ENCODE measurements at regions not wholly inside any gene's neighbourhood (a gene's known extent, or its start where the extent isn't known, plus 50 kb on each side); places are given as distances from the start of the nearest gene placed in this dataset.

DNA sequence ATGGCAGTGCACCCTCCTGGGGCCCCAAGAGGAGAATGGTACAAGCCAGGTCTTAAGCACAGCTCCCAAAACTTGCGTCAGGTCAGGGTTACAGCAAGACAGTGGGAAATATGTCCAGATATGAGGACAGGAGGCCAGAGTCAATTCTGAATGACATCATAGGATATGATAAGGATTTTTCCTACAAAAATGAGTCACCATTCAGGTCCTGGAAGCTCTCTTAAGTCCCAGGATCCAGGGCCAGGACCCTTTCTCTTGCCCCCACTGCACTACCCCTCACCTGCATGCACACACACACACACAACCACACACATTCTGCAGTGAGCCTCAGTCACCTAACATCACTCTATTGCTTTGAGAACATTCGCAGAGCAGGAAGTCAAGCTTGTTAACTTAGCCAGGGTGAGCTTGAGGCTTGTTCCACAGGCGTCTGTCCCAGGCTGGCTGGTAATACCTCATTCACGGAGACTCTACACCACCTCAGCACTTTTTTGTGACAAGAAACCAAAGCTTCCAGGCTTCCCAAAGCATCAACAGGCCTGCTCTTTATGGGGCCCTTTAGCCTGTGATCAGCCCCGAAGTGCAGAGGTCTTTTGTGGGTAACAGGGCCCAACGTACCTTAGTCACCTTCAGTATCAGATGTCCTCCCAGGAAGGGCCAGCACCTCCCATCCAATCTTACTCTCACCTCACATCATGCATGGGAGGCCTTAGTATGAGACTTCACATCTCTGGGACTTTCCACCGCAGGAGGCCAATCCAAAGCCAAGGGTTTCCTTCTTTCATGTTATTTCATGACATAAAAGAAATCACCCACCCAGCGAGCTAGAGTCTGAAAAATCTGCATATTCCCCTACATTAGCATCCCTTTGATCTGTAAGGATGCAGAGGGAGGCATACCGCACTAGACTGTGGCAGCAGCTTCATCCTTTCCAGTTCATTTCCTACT is 74.0 kb upstream of the LIPC start:
- Histone ChIP-seq H3K4me1 (ENCODE audit: control insufficient read depth in 2 of 2, insufficient read depth in 2 of 2, low read length in 2 of 2) (no peaks in the 10 kb centered on the region), H3K27ac (ENCODE audit: low read length in 2 of 2) (no peak overlapping the region), H3K4me2 (replicated peaks; ENCODE audit: low read depth, low read length, poor library complexity, severe bottlenecking) (no peak overlapping the region), H3K9ac (ENCODE audit: low read length) (no peak overlapping the region), H3K79me2 (ENCODE audit: control insufficient read depth, insufficient read depth, low read length) (no peaks in the 10 kb centered on the region), H3K4me3 (ENCODE audit: control extremely low read depth in 1 of 5, extremely low read depth in 1 of 5, insufficient read depth in 1 of 5, low read depth in 2 of 5, low read length in 4 of 5) (no peak overlapping the region), H3K9me3 (ENCODE audit: control extremely low read depth in 1 of 3, control insufficient read depth in 2 of 3, insufficient read depth in 1 of 3, low read length in 2 of 3) (no peaks in the 10 kb centered on the region), H3K27me3 (replicated peaks in 1 of 4; ENCODE audit: control extremely low read depth in 1 of 4, control insufficient read depth in 3 of 4, insufficient read depth in 4 of 4, low read length in 3 of 4) (peaks cover 0 to 5% (median 2%) of the 10 kb centered on the region in 4 experiments), H4K20me1 (ENCODE audit: control insufficient read depth, insufficient read depth, low read length, poor library complexity, severe bottlenecking) (no peaks in the 10 kb centered on the region), H3K36me3 (replicated peaks in 1 of 2; ENCODE audit: control extremely low read depth in 1 of 2, control insufficient read depth in 1 of 2, extremely low read depth in 1 of 2, insufficient read depth in 2 of 2, low read length in 1 of 2) (no peaks in the 10 kb centered on the region), H2AFZ (ENCODE audit: insufficient read depth, low read depth, low read length, poor library complexity, severe bottlenecking) (no peak overlapping the region)
- ATAC-seq (ENCODE audit: low read depth) (no peak), DNase-seq (no peak)
- Mint-ChIP-seq H3K4me1 (no peaks in the 10 kb centered on the region), H3K4me3 (no peak overlapping the region), H3K9me3 (ENCODE audit: insufficient read depth) (no peaks in the 10 kb centered on the region), H3K27ac (no peak overlapping the region), H3K27me3 (peaks cover 49% of the 10 kb centered on the region)
- intact Hi-C loops (cut with micrococcal nuclease) = no loop called here
- no peak for TF ChIP-seq EZH2 (IDR thresholded peaks at IDR 0.05; ENCODE audit: borderline replicate concordance, insufficient read depth, low read depth, low read length, poor library complexity, severe bottlenecking)
- TF ChIP-seq, protein P1, sequence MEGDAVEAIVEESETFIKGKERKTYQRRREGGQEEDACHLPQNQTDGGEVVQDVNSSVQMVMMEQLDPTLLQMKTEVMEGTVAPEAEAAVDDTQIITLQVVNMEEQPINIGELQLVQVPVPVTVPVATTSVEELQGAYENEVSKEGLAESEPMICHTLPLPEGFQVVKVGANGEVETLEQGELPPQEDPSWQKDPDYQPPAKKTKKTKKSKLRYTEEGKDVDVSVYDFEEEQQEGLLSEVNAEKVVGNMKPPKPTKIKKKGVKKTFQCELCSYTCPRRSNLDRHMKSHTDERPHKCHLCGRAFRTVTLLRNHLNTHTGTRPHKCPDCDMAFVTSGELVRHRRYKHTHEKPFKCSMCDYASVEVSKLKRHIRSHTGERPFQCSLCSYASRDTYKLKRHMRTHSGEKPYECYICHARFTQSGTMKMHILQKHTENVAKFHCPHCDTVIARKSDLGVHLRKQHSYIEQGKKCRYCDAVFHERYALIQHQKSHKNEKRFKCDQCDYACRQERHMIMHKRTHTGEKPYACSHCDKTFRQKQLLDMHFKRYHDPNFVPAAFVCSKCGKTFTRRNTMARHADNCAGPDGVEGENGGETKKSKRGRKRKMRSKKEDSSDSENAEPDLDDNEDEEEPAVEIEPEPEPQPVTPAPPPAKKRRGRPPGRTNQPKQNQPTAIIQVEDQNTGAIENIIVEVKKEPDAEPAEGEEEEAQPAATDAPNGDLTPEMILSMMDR (IDR thresholded peaks at IDR 0.05) = no peak
- WGBS (ENCODE audit: insufficient coverage) = 82% methylated on average over 7 of the region's 9 CpGs
- CTCF ChIA-PET = no interaction called here
- POLR2A ChIA-PET = no interaction called here

GRCh38 chr15:58360421-58361090 is 71.2 kb upstream of the LIPC start:
- H3K4me3 ChIP-seq (ENCODE audit: control extremely low read depth in 1 of 5, extremely low read depth in 1 of 5, insufficient read depth in 1 of 5, low read depth in 2 of 5, low read length in 4 of 5) = no peak overlapping the region
- Mint-ChIP-seq H3K4me1 (no peaks in the 10 kb centered on the region), H3K4me3 (no peak overlapping the region), H3K27me3 (peaks cover 41% of the 10 kb centered on the region), H3K9me3 (ENCODE audit: insufficient read depth) (no peaks in the 10 kb centered on the region), H3K27ac (no peak overlapping the region)
- no peak overlapping the region for H2AFZ ChIP-seq (ENCODE audit: insufficient read depth, low read depth, low read length, poor library complexity, severe bottlenecking)
- H3K36me3 ChIP-seq (replicated peaks in 1 of 2; ENCODE audit: control extremely low read depth in 1 of 2, control insufficient read depth in 1 of 2, extremely low read depth in 1 of 2, insufficient read depth in 2 of 2, low read length in 1 of 2) = no peaks in the 10 kb centered on the region
- DNase-seq (no peak), ATAC-seq (ENCODE audit: low read depth) (no peak)
- no peaks in the 10 kb centered on the region for H3K4me1 ChIP-seq (ENCODE audit: control insufficient read depth in 2 of 2, insufficient read depth in 2 of 2, low read length in 2 of 2)
- TF ChIP-seq, protein P1 (IDR thresholded peaks at IDR 0.05) = no peak
- no peak for TF ChIP-seq EZH2 (IDR thresholded peaks at IDR 0.05; ENCODE audit: borderline replicate concordance, insufficient read depth, low read depth, low read length, poor library complexity, severe bottlenecking)
- H3K79me2 ChIP-seq (ENCODE audit: control insufficient read depth, insufficient read depth, low read length) = no peaks in the 10 kb centered on the region
- peaks cover 0 to 5% (median 2%) of the 10 kb centered on the region in 4 experiments for H3K27me3 ChIP-seq (replicated peaks in 1 of 4; ENCODE audit: control extremely low read depth in 1 of 4, control insufficient read depth in 3 of 4, insufficient read depth in 4 of 4, low read length in 3 of 4)
- CTCF ChIA-PET = no interaction called here
- intact Hi-C loops (cut with micrococcal nuclease) = loop anchor here (10.0 kb wide), 1 partner anchor 56 kb away; no protein-coding TSS in a partner anchor
- no peak overlapping the region for H3K27ac ChIP-seq (ENCODE audit: low read length in 2 of 2)
- no peak overlapping the region for H3K4me2 ChIP-seq (replicated peaks; ENCODE audit: low read depth, low read length, poor library complexity, severe bottlenecking)
- POLR2A ChIA-PET = no interaction called here
- H4K20me1 ChIP-seq (ENCODE audit: control insufficient read depth, insufficient read depth, low read length, poor library complexity, severe bottlenecking) = no peaks in the 10 kb centered on the region
- H3K9me3 ChIP-seq (ENCODE audit: control extremely low read depth in 1 of 3, control insufficient read depth in 2 of 3, insufficient read depth in 1 of 3, low read length in 2 of 3) = no peaks in the 10 kb centered on the region
- H3K9ac ChIP-seq (ENCODE audit: low read length) = no peak overlapping the region
- 82% methylated on average over 4 of the region's 4 CpGs for whole genome bisulfite sequencing (ENCODE audit: insufficient coverage)

All from B cell (primary cell).